ENCODE measurements at regions not wholly inside any gene's neighbourhood (a gene's known extent, or its start where the extent isn't known, plus 50 kb on each side); places are given as distances from the start of the nearest gene placed in this dataset.
"Not testable (repeated sequence)": the region's sequence is repeated elsewhere in the genome, so short reads cannot be mapped to it uniquely, and the experiment has no call there.

- DNase-seq (ENCODE audit: extremely low read depth in 1 of 2, low read depth in 1 of 2) = no peak
These were observed 203.1 kb downstream of the FBXO8 start for GRCh38 chr4:174080361-174080760.

- DNase-seq (ENCODE audit: extremely low read depth in 1 of 2, low read depth in 1 of 2) = no peak
These were observed 211.9 kb downstream of the FBXO8 start for GRCh38 chr4:174071595-174071994.

- DNase-seq (ENCODE audit: extremely low read depth in 1 of 2, low read depth in 1 of 2) = no peak
These were observed 213.6 kb downstream of the FBXO8 start for GRCh38 chr4:174069848-174070330.

GRCh38 chr4:174066611-174067205 lies 216.8 kb downstream of the FBXO8 start:
- DNase-seq (ENCODE audit: extremely low read depth in 1 of 2, low read depth in 1 of 2) = no peak

GRCh38 chr4:174062831-174063230 lies 220.6 kb downstream of the FBXO8 start:
- no peak for DNase-seq (ENCODE audit: extremely low read depth in 1 of 2, low read depth in 1 of 2)

- DNase-seq (ENCODE audit: extremely low read depth in 1 of 2, low read depth in 1 of 2) = no peak
These were observed 222.4 kb downstream of the FBXO8 start for GRCh38 chr4:174061026-174061425.

- DNase-seq (ENCODE audit: extremely low read depth in 1 of 2, low read depth in 1 of 2) = no peak
These were observed 224.6 kb downstream of the FBXO8 start for GRCh38 chr4:174058846-174059245.

GRCh38 chr4:174056959-174057358 lies 226.5 kb downstream of the FBXO8 start:
- DNase-seq (ENCODE audit: extremely low read depth in 1 of 2, low read depth in 1 of 2) = no peak

- DNase-seq (ENCODE audit: extremely low read depth in 1 of 2, low read depth in 1 of 2) = no peak
These were observed 228.1 kb downstream of the FBXO8 start for GRCh38 chr4:174055344-174055743.

GRCh38 chr4:174053895-174054294 lies 229.6 kb downstream of the FBXO8 start:
- DNase-seq (ENCODE audit: extremely low read depth in 1 of 2, low read depth in 1 of 2) = no peak

GRCh38 chr4:174047363-174047762 lies 236.1 kb downstream of the FBXO8 start:
- no peak for DNase-seq (ENCODE audit: extremely low read depth in 1 of 2, low read depth in 1 of 2)

- DNase-seq (ENCODE audit: extremely low read depth in 1 of 2, low read depth in 1 of 2) = not testable (repeated sequence)
These were observed 237.6 kb downstream of the FBXO8 start for GRCh38 chr4:174045829-174046228.

GRCh38 chr4:174045381-174045780 lies 238.1 kb downstream of the FBXO8 start:
- no peak for DNase-seq (ENCODE audit: extremely low read depth in 1 of 2, low read depth in 1 of 2)

- no peak for DNase-seq (ENCODE audit: extremely low read depth in 1 of 2, low read depth in 1 of 2)
These were observed 241.8 kb downstream of the FBXO8 start for GRCh38 chr4:174041555-174042105.

- no peak for DNase-seq (ENCODE audit: extremely low read depth in 1 of 2, low read depth in 1 of 2)
These were observed 243.2 kb downstream of the FBXO8 start for GRCh38 chr4:174040287-174040686.

- DNase-seq (ENCODE audit: extremely low read depth in 1 of 2, low read depth in 1 of 2) = no peak
These were observed 245.0 kb downstream of the FBXO8 start for GRCh38 chr4:174038481-174038880.

GRCh38 chr4:174037631-174038030 lies 245.8 kb downstream of the FBXO8 start:
- DNase-seq (ENCODE audit: extremely low read depth in 1 of 2, low read depth in 1 of 2) = no peak

GRCh38 chr4:174037049-174037448 lies 246.4 kb downstream of the FBXO8 start:
- no peak for DNase-seq (ENCODE audit: extremely low read depth in 1 of 2, low read depth in 1 of 2)

- no peak for DNase-seq (ENCODE audit: extremely low read depth in 1 of 2, low read depth in 1 of 2)
These were observed 246.9 kb downstream of the FBXO8 start for GRCh38 chr4:174036576-174036975.

- DNase-seq (ENCODE audit: extremely low read depth in 1 of 2, low read depth in 1 of 2) = no peak
These were observed 247.4 kb downstream of the FBXO8 start for GRCh38 chr4:174036111-174036510.

- no peak for DNase-seq (ENCODE audit: extremely low read depth in 1 of 2, low read depth in 1 of 2)
These were observed 259.8 kb downstream of the FBXO8 start for GRCh38 chr4:174023641-174024040.

- DNase-seq (ENCODE audit: extremely low read depth in 1 of 2, low read depth in 1 of 2) = no peak
These were observed 265.2 kb downstream of the FBXO8 start for GRCh38 chr4:174018236-174018635.

GRCh38 chr4:174016251-174016650 lies 267.2 kb downstream of the FBXO8 start:
- DNase-seq (ENCODE audit: extremely low read depth in 1 of 2, low read depth in 1 of 2) = no peak
